Activated CD4-positive, CD25-positive, alpha-beta regulatory T cell treated with anti-CD3 and anti-CD28 coated beads, Interleukin-2, amount 50 U/mL, for 16 hours (primary cell): ENCODE measurements at regions not wholly inside any gene's neighbourhood (a gene's known extent, or its start where the extent isn't known, plus 50 kb on each side); places are given as distances from the start of the nearest gene placed in this dataset.
"Not testable (repeated sequence)": the region's sequence is repeated elsewhere in the genome, so short reads cannot be mapped to it uniquely, and the experiment has no call there.

Source experiments
- DNase-seq: peaks from one replicate; pipeline ENCODE4 v3.0.0-alpha.2; 2020; ENCODE audit warnings: low read depth, low spot score

DNA sequence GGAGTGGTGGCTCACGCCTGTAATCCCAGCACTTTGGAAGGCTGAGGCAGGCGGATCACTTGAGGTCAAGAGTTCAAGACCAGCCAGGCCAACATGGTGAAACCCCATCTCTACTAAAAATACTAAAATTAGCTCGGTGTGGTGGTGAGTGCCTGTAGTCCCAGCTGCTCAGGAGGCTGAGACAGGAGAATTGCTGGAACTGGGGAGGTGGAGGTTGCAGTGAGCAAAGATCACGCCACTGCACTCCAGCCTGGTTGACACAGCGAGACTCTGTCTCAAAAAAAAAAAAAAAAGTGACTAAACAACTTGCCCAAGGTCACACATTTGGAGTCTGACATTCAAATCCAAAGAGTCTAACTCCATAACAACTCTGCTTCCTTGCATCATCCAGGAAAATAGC, 192.4 kb upstream of the C16orf82 start:
- DNase-seq, result not testable (repeated sequence)

DNA sequence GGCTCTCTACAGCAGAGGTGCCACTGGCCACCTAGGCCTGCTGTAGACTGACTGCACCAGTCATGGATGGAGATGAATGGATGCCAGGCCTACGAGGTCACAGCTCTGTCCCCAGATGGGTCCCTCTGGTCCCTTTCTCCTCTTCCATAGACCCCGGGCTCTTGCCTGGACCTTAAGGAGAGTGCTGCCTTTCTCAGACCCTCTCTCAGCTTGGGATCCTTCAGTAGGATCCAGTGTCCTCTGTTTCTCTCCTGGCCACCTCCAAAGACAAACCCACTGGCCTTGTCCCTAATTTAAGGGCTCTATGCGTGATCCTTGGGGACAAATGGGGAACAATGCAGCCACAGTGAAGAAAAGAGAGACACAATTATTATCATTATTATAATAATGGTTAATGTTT, 189.3 kb upstream of the C16orf82 start:
- DNase-seq, result no peak

DNA sequence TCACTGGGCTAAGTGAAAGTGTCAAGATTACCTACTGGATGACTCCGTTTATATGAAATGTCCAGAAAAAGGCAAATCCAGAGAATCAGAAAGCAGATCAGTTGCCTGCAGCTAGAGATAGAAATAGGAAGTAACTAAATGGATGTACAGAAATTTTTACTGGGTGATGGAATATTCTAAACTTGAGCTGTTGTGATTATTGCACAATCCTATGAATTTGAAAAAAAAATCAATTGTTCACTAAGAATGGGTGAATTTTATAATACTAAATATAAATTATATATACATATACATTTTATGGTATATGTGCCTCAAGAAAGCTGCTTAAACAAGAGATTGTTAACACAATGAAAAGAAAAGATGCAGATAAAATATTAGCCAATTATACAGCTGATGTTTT, 181.1 kb upstream of the C16orf82 start:
- no peak for DNase-seq

DNA sequence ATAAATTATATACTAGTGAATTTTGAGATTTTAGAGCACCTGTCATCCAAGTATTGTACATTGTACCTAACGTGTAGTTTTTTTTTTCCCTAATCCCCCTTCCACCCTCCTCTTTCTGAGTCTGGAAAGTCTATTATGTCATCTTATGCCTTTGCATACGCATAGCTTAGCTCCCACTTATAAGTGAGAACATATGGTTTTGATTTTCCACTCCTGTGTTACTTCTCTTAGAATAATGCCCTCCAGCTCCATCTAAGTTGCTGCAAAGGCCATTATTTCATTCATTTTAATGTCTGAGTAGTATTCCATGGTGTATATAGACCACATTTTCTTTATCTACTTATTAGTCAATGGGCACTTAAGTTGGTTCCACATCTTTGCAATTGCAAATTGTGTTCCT, 177.0 kb upstream of the C16orf82 start:
- DNase-seq, result no peak

DNA sequence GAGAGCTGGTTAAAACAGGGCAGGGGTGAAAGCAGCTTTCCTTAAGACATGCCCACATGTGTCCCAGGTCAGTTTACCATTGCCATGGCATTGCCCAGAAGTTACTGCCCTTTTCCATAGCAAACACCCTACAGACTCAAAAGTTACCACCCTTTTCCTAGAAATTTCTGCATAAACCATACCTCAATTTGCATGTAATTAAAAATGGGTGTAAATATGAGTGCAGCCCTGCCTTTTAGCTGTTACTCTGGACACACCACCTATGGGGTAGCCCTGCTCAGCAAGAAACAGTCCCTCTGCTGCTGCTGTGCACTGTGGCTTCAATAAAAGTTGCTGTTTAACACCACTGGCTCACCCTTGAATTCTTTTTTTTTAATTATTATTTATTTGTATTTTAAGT, 168.5 kb upstream of the C16orf82 start:
- DNase-seq, result no peak

DNA sequence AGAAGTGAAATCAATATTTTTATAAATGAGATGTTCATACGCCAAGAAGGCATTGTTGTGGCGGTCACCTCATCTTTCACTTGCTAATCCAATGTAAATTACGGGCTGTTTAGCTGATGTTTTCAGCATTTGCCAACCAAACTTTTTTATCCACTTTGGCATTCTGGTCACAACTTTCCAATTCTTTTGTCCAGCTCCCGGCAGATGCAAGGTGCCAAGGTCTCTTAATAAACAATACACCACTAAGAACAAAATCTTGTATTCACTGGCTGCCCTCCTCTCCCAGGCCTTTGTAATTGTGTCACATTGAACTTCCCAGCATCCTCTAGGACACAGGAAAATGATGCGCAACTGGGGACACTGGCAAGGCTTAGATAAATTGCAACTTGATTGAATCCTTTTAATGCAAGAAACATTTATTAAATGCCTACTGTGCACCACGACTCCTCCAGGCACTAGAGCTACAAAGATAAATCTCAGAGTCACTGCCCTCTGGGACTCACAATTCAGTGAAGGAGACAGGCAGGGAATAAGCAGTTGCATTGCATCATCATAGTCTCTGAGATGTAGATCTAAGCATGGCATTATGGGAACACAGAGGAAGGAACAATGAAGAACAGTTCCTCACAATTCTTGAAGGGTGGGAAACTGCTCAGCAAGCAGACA, 165.4 kb upstream of the C16orf82 start:
- DNase-seq, result no peak

DNA sequence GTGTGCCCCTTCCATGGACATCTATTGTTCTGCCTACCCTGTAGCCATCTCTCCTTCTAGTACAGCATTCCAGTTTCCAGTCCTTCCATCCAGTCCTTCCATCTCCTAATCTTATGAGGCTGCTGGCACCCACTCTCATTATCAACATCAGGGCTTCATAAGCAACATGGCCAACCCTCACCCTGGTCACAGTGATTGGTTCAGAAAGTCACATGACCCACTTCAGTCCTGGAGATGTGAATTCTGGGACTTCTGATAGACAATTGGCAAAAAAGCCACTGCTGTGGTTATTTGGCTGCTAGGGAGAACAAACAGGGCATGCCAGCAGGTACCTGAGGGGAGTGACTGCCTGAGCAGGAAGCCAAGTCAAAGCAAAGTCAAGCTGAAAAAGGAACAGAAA, 164.7 kb upstream of the C16orf82 start:
- DNase-seq, result no peak

DNA sequence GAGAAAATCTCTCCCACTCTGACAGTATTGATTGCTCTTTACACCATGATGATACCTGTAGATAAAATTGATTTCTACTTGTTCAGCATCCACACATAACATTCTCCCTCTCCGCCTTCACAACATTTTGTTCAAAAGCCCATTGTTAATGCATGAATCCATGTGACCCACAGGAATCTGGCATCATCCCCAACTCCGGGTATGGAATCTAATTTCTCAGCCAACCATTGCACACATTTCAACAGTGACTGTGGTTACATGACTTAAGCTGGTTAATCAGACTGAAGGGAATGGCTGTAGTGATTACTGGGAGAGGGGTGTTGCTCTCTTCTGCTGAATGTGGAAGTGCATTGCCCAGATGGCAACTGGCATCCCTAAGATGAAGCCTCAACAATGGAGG, 161.4 kb upstream of the C16orf82 start:
- DNase-seq, result no peak

DNA sequence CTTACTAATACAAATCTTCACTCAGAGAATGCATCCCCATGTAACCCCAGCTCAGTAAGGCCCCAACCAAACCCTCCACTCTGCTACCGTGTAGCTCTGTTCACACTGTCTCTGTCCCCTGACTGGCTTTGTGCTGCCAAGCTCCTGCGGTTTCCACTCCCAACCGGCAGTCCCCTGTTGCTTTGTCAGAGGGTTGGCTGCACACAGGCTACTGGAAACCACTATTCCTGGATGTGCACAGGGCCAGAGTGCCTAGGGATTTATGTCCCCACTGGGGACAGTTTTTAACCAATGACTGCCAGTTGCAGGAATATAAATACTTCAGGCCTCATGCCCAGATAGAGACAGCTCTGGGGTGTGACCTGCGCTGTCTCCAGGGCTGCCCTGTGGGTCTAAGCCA, 157.1 kb upstream of the C16orf82 start:
- no peak for DNase-seq

DNA sequence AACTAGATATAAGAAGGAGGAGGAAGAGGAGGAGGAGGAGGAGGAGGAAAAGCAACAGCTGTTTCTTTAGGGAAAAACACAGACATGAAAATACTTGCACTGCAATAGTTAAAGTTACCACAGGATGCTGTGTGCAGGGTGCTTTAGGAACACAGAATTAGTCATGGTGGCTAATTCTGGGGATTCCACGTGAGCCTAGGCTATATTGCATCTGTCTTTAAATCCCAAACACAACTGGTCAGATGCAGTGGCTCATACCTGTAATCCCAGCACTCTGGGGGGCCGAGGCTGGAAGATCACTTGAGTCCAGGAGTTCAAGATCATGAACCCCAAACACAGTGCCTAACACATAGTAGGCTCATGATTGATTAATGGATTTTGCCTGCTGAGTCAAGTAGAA, 155.3 kb upstream of the C16orf82 start:
- no peak for DNase-seq

DNA sequence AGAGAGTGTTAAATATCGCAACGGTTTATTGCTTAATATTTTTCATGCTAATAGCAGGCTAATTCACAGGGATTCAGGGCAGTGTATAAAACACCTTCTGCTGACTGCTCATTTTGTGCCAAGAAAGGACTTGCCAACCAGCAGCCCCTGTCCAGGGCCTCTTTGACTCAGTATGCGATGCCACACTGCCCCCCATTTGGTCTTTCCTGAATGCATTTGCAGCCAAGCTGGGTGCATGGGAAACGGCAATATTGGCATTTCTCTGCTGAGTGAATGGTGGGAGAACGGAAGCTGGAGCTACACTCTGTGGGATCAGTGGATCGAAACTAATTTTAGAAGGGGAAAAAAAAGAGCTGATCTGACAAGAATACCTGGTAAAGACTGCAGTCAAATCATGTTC, 152.9 kb upstream of the C16orf82 start:
- no peak for DNase-seq

DNA sequence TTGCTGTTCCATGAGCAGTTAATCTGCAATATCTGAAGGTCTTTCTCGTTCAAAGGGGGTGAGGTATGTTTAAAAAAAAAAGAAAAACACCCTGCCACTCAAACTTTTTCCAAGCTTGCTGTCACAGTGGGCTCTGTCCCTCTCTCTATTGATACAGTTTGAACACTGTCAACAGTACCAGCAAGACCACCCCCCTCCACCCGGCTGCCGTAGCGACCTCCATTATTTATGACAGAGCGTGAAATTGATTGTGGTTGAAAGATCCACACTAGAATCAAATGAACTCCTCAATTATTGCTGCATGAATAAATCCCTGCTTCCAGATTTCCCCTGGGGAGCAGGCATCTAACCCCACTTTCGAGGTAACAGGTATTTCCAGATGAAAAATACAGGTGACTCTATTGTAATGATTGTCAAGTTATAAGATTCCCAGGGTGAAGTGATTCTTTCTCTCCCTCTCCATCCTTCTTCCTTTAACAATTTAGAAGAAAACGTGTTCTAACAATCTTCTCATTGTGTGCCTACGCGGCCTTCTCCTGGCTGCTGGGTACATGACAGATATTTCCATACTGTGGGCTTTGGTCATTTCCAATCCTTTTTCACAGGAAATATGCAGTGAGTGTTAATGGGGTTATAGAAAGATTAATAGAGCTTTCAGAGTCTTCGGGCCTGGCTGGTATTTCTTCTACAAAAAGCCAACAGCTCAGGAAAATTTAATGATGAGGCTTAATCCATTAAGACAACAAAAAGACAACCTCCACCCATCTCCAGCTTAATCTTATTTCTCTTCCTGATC, 135.7 kb upstream of the C16orf82 start:
- no peak for DNase-seq

DNA sequence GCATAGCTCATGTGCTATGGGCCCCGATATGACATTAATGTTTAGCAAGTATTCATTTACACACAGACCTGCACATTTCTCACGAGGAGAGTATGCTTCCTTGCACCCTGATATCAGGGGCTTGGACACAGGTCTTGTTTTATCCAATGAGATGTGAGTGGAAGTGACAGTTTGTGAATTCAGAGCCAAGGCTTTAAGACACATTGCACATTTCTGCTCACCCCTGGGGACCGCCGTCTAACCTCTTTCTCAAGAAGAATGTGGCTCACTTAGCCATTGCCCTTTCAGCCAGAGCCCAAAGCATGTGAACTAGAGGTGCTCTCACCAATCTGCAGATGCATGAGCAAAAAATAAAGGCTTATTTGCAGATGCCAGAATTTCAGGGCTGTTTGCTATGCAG, 116.1 kb upstream of the C16orf82 start:
- DNase-seq, result no peak

DNA sequence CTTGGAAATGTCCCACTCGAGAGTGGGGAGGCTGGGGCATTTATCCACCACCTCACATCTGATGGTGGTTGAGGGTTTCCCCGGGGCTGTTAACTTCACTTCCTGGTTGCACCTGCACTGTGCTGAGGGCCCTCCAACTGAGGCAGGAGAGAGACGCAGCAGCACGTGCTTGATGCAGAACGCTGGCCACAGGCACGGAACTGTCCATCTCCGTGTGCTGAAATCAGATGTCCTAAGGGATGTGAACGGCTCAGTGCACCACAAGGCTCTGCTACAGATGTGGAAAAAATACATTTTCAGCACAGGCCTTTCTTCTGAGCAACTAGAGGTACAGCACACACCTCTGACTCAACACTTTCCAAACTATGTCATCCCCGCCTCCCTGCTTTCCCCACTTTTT, 114.8 kb upstream of the C16orf82 start:
- DNase-seq, result no peak

DNA sequence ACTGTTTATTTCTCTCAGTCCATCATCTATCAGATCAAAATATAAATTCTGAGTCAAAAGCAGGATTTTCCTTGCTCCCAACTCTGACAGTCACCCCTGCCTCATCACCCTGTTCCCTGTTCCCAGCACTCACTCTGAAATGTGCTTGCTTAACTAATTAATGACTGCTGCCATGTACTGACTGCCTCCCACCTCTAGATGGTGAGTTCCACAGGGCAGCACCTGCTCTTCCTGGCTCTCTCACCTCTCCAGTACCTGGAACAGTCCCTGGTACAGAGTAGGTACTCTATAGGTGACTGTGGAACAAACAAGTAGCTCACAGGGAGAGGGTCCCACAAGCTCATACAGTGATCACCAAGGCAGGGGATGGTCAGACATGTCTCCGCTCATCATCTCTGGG, 114.3 kb upstream of the C16orf82 start:
- DNase-seq, result no peak

DNA sequence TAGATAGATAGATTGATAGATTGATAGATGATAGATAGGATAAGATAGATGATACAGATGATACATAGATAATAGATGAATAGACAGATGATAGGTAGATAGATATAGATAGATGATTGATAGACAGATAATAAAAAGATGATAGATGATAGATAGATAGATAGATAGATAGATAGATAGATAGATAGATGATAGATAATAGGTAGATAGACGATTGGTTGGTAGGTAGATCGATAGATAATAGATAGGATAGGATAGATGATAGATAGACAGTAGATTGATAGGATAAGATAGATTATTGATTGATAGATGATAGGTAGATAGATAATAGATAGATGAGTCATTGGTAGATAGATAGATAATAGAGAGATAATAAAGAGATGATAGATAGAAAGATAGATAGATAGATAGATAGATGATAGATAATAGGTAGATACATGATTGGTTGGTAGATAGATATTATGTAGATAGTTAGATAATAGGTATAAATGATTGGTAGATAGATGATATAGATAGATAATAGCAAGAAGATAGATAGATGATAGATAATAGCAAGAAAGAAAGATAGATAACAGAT, 109.4 kb upstream of the C16orf82 start:
- DNase-seq, result no peak

DNA sequence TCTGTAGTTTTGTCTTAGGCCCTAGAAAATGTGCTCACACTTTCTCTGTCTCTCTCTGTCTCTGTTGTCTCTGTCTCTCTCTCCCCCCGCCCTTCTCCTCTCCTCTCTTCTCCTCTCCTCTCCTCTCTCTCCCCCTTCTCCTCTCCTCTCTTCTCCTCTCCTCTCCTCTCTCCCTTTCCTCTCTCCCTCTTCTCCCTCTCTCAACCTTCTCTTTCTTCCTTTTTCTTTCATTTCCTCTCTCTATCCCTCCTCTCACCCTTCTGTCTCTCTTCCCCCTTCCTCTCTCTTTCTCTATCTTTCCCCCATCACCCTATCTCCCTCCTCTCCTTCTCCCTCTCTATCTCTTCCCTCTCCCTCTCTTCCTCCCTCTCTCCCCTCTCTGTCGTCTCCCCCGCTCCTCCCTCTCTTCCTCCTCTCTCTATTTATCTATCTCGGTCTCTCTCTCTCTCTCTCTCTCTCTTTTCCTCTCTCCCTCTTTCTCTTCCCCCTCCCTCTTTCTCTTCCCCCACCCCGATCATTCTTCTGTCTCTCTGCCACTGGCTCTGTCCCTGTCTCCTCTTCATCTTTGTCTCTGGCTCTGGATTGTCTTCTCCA, 107.2 kb upstream of the C16orf82 start:
- no peak for DNase-seq

DNA sequence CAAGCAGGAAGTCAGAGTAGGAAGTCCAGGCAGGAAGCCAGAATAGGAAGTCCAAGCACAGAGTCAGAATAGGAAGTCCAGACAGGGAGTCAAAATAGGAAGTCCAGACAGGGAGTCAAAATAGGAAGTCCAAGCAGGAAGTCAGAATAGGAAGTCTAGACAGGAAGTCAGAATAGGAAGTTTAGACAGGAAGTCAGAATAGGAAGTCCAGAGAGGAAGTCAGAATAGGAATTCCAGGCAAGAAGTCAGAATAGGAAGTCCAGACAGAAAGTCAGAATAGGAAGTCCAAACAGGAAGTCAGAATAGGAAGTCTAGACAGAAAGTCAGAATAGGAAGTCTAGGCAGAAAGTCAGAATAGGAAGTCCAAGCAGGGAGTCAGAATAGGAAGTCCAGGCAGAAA, 105.3 kb upstream of the C16orf82 start:
- no peak for DNase-seq

DNA sequence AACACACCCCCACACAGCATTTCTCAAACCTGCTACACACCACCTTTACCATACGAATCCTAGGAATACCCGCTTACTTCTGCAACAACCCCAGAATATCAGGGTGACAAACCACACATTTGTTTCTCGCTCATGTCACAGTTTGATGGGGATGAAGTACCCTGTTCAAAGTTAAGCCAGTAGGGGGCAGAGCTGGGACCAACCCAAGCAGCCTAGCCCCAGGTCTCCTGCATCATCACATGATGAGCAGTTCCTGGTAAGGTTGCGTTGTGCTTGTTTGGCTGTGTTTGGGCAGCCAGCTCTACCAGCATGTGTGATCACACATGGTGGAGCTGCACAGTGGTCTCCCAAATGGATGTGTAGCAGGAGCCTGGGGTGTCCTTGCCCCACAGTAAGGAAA, 103.6 kb upstream of the C16orf82 start:
- DNase-seq, result no peak

DNA sequence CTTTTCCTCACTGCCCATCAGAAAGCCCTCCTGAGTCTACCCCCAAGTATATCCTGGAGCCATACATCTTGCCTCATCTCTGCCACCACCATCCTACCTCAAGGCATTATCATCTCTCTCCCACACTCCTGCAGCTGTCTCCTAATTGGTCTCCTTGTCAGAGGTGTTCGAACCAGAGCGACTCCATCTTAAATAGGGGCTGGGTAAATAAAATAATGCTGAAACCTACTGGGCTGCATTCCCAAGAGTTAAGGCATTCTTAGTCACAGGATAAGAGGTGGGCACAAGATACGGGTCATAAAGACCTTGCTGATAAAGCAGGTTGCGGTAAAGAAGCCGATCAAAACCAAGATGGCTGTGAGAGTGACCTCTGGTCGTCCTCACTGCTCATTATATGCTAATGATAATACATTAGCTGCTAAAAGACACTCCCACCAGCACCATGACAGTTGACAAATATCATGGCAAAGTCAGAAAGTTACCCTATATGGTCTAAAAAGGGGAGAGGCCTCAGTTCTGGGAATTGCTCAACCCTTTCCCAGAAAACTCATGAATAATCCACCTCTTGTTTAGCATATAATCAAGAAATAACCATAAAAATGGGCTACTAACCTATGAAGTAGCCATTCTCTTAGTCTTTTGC, 97.0 kb upstream of the C16orf82 start:
- no peak for DNase-seq

DNA sequence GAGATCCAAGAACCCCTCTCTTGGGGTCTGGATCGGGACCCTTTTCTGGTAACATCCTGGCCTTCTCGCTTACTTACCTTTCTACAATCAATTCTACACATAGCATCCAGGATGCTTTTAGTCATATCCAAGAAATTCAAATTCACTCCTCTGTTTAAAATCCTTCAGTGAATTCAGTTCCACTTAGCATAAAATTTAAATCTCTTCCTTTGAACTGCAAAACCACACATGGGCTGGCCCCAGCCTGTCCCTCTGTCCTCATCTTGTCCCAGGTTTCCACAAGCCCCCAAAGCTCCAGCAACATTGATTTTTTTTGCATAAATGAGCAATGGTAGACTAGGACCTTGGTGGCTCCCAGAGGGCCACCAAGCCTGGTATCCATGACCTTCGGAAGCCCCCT, 96.4 kb upstream of the C16orf82 start:
- no peak for DNase-seq

DNA sequence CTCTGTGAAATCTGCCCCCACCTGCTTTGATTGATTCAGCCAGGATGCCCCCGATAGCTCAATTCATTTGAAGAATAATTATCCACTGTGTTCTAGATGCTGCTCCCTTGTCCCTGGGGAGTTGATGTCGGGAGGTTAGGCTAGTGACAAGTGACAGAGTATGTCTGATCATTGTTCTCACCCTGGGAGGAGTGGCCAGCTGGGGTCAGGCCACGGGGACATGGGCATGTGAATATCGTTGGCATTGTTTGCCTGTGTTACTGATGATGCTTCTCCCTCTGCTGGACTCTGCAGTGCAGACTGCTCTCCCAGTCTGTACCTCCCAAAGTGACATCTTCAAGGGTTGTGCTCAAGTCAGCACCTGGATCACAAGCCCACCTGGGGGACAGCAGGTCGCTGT, 89.9 kb upstream of the C16orf82 start:
- DNase-seq, result no peak
